Colon (tissue), 2 donors: ENCODE measurements at regions not wholly inside any gene's neighbourhood (a gene's known extent, or its start where the extent isn't known, plus 50 kb on each side); places are given as distances from the start of the nearest gene placed in this dataset.

Experiments
- FAIRE-seq: peaks from 2 replicates; lab custom pipeline; 2012; peaks lifted over from hg19 to GRCh38; lab: Jason Lieb, UNC
- donor health status: control.
- donor health status: control.

- no peak for FAIRE-seq
Observed at GRCh38 chr12:23472329-23472971, 477.0 kb downstream of the SOX5 start.

GRCh38 chr12:23473071-23473470, 476.4 kb downstream of the SOX5 start:
- no peak for FAIRE-seq

GRCh38 chr12:23474438-23474976, 475.0 kb downstream of the SOX5 start:
- no peak for FAIRE-seq
